Neural cell (in vitro differentiated cells): ENCODE measurements at regions not wholly inside any gene's neighbourhood (a gene's known extent, or its start where the extent isn't known, plus 50 kb on each side); places are given as distances from the start of the nearest gene placed in this dataset.

Experiments
- EP300 ChIP-seq: fragments of 450-650 bp; conservative IDR thresholded peaks from 2 replicates; pipeline ENCODE4 v1.6.1; 2014; ENCODE audit warnings: antibody characterized with exemption, mild to moderate bottlenecking, moderate library complexity; ENCODE audit not compliant: poor library complexity, severe bottlenecking
- EZH2 ChIP-seq: fragments of 200-600, 300-800 bp; shearing (Covaris generic), sonication (generic); IDR thresholded peaks from 2 replicates; pipeline ENCODE4 v1.6.1; 2014; ENCODE audit warnings: antibody characterized with exemption, low read length, borderline replicate concordance, mild to moderate bottlenecking; ENCODE audit not compliant: insufficient read depth, poor library complexity, severe bottlenecking
- POLR2AphosphoS5 ChIP-seq: IDR thresholded peaks from 2 replicates; pipeline ENCODE4 v1.6.1; 2012
- RAD21 ChIP-seq: fragments of 450-650 bp; conservative IDR thresholded peaks from 2 replicates; pipeline ENCODE4 v1.6.1; 2014; ENCODE audit warnings: antibody characterized with exemption, mild to moderate bottlenecking, moderate library complexity
- SMC3 ChIP-seq: fragments of 450-650 bp; conservative IDR thresholded peaks from 2 replicates; pipeline ENCODE4 v1.6.1; 2014; ENCODE audit warnings: antibody characterized with exemption, mild to moderate bottlenecking, moderate library complexity; ENCODE audit not compliant: poor library complexity
- TAF1 ChIP-seq: IDR thresholded peaks from 2 replicates; pipeline ENCODE4 v1.6.1; 2012; ENCODE audit warnings: low read depth
- TF ChIP-seq, protein P1 (sequence below): fragments of 450-650 bp; IDR thresholded peaks from 2 replicates; pipeline ENCODE4 v1.5.1; 2014; ENCODE audit warnings: antibody characterized with exemption, mild to moderate bottlenecking, moderate library complexity; ENCODE audit not compliant: poor library complexity, severe bottlenecking
- TF ChIP-seq, protein P2 (sequence below): IDR thresholded peaks from 2 replicates; pipeline ENCODE4 v1.6.1; 2012; ENCODE audit warnings: borderline replicate concordance

DNA sequence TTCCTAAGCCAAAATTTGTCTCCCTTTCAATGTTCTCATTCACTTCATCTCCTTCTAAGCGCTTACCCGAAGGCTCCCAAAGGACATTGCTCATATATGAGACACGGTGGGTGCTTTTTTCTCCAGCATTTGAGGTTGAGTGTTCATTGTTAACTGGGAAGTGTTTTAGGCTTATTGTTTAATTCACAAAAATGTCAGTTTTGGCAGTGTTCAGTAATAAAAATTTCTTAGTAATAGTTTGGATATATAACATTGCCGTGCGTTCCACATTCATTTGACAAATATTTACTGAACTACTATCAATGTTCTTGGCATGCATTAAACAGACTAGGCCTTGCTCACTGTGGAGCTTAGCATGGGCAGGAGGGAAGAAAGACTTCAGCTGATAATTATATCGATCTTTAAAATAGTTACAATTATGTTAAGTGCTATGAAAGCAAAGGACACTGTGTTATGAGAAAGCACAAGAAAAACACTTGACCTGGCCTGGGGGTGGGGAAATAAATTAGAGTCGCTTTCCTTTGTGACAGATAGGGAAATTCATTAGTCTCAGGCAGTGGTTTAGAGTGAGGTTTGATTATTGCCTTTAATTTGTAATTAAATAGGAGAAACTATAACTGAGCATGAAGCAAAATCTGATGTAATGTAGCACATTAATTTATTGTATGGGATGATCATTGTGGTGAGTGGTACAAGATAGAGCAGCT is 82.2 kb upstream of the DOCK10 start:
- TF ChIP-seq, protein P1, sequence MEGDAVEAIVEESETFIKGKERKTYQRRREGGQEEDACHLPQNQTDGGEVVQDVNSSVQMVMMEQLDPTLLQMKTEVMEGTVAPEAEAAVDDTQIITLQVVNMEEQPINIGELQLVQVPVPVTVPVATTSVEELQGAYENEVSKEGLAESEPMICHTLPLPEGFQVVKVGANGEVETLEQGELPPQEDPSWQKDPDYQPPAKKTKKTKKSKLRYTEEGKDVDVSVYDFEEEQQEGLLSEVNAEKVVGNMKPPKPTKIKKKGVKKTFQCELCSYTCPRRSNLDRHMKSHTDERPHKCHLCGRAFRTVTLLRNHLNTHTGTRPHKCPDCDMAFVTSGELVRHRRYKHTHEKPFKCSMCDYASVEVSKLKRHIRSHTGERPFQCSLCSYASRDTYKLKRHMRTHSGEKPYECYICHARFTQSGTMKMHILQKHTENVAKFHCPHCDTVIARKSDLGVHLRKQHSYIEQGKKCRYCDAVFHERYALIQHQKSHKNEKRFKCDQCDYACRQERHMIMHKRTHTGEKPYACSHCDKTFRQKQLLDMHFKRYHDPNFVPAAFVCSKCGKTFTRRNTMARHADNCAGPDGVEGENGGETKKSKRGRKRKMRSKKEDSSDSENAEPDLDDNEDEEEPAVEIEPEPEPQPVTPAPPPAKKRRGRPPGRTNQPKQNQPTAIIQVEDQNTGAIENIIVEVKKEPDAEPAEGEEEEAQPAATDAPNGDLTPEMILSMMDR, result no peak
- TF ChIP-seq SMC3 (no peak), EP300 (no peak), POLR2AphosphoS5 (no peak), EZH2 (no peak), TAF1 (no peak), RAD21 (no peak)
- TF ChIP-seq, protein P2, sequence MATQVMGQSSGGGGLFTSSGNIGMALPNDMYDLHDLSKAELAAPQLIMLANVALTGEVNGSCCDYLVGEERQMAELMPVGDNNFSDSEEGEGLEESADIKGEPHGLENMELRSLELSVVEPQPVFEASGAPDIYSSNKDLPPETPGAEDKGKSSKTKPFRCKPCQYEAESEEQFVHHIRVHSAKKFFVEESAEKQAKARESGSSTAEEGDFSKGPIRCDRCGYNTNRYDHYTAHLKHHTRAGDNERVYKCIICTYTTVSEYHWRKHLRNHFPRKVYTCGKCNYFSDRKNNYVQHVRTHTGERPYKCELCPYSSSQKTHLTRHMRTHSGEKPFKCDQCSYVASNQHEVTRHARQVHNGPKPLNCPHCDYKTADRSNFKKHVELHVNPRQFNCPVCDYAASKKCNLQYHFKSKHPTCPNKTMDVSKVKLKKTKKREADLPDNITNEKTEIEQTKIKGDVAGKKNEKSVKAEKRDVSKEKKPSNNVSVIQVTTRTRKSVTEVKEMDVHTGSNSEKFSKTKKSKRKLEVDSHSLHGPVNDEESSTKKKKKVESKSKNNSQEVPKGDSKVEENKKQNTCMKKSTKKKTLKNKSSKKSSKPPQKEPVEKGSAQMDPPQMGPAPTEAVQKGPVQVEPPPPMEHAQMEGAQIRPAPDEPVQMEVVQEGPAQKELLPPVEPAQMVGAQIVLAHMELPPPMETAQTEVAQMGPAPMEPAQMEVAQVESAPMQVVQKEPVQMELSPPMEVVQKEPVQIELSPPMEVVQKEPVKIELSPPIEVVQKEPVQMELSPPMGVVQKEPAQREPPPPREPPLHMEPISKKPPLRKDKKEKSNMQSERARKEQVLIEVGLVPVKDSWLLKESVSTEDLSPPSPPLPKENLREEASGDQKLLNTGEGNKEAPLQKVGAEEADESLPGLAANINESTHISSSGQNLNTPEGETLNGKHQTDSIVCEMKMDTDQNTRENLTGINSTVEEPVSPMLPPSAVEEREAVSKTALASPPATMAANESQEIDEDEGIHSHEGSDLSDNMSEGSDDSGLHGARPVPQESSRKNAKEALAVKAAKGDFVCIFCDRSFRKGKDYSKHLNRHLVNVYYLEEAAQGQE, result no peak
